K562 (cell line): ENCODE measurements at regions not wholly inside any gene's neighbourhood (a gene's known extent, or its start where the extent isn't known, plus 50 kb on each side); places are given as distances from the start of the nearest gene placed in this dataset.

Source experiments
- ATAC-seq: fragments of 200-7000 bp; cut with Tn5 transposase; 3 replicates; pipeline ENCODE4 v1.9.1; 2020; ENCODE audit warnings: moderate library complexity
- BruUV-seq: library from RNA; stranded (reverse); fragments of 400-500 nt; replicated peaks from 2 replicates; lab custom pipeline; 2021; lab: Mats Ljungman, UMichigan
- CTCF ChIA-PET: fragments of 300-600 bp; formaldehyde crosslinking; extraction: SDS; loops from one replicate; lab custom pipeline; 2021; ENCODE audit warnings: low intra/inter-chr PET ratio; lab: Yijun Ruan, JAX
- POLR2A ChIA-PET: fragments of 300-600, 350-650 bp; sonication (Branson Sonifier 250); formaldehyde crosslinking; extraction: SDS; loops from one replicate; lab custom pipeline; 2021; ENCODE audit warnings: antibody characterized with exemption, inconsistent platforms; lab: Yijun Ruan, JAX
- DNase-seq, 4 experiments: peaks; one replicate each; pipeline versions ENCODE4 v3.0.0 to v3.0.0-alpha.2; 2011 to 2018; ENCODE audit warnings: low spot score in 3 of 4, mixed read lengths in 3 of 4; ENCODE audit errors: extremely low read depth in 1 of 4
- FAIRE-seq: peaks from 2 replicates; lab custom pipeline; 2011; peaks lifted over from hg19 to GRCh38; lab: Jason Lieb, UNC
- H2AFZ ChIP-seq: 2 replicates; pipeline ENCODE4 v1.6.0; 2011; ENCODE audit warnings: low read depth, low read length, control low read depth, inconsistent platforms
- H3K27ac ChIP-seq: fragments of 200-600 bp; 3 replicates; pipeline ENCODE4 v1.8.0; 2011; ENCODE audit warnings: low read depth, mild to moderate bottlenecking, control low read depth, inconsistent platforms, low read length, moderate library complexity, mixed read lengths; ENCODE audit errors: extremely low read depth
- H3K27me3 ChIP-seq, 2 experiments: fragments of 300-600 bp in 1 of 2; 2 replicates in 1 of 2; 3 replicates in 1 of 2; pipeline versions ENCODE4 v1.6.0 to v1.8.0; 2011; ENCODE audit warnings: inconsistent platforms in 2 of 2, low read length in 2 of 2, mild to moderate bottlenecking in 1 of 2, mixed read lengths in 1 of 2, moderate library complexity in 1 of 2; ENCODE audit not compliant: control insufficient read depth in 2 of 2, insufficient read depth in 2 of 2
- H3K36me3 ChIP-seq: fragments of 300-600 bp; 3 replicates; pipeline ENCODE4 v1.8.0; 2011; ENCODE audit warnings: mild to moderate bottlenecking, low read length, inconsistent platforms; ENCODE audit not compliant: control insufficient read depth, insufficient read depth
- H3K4me1 ChIP-seq, 2 experiments: fragments of 200-600 bp in 1 of 2; replicated peaks in 1 of 2; 2 replicates in 1 of 2; 3 replicates in 1 of 2; pipeline versions ENCODE4 v1.5.1 to v1.8.0; 2011; ENCODE audit warnings: inconsistent platforms in 2 of 2, low read length in 2 of 2, mild to moderate bottlenecking in 1 of 2, mixed read lengths in 1 of 2, moderate library complexity in 1 of 2; ENCODE audit not compliant: control insufficient read depth in 2 of 2, insufficient read depth in 2 of 2
- H3K4me2 ChIP-seq: 2 replicates; pipeline ENCODE4 v1.6.1; 2011; ENCODE audit warnings: low read length, control low read depth, inconsistent platforms, mixed read lengths; ENCODE audit not compliant: insufficient read depth
- H3K4me3 ChIP-seq: fragments of 200-600 bp; sonication (generic), shearing (Covaris generic); 2 replicates; pipeline ENCODE4 v1.5.1; 2016; ENCODE audit warnings: control low read depth, inconsistent platforms
- H3K79me2 ChIP-seq: fragments of 200-600 bp; 3 replicates; pipeline ENCODE4 v1.8.0; 2011; ENCODE audit warnings: low read length, inconsistent platforms; ENCODE audit not compliant: control insufficient read depth, insufficient read depth
- H3K9ac ChIP-seq, 2 experiments: 2 replicates each; pipeline versions ENCODE4 v1.6.0 to v1.6.1; 2011; ENCODE audit warnings: low read depth in 2 of 2, low read length in 2 of 2, control low read depth in 1 of 2, inconsistent platforms in 1 of 2, mild to moderate bottlenecking in 1 of 2, mixed read lengths in 1 of 2; ENCODE audit not compliant: insufficient read depth in 1 of 2
- H3K9me1 ChIP-seq: one replicate; pipeline ENCODE4 v1.6.0; 2011; ENCODE audit warnings: inconsistent platforms, mild to moderate bottlenecking, low read length, moderate library complexity; ENCODE audit not compliant: control insufficient read depth, insufficient read depth
- H3K9me3 ChIP-seq: replicated peaks from 2 replicates; pipeline ENCODE4 v1.5.1; 2011; ENCODE audit warnings: low read depth, low read length, inconsistent platforms; ENCODE audit not compliant: control insufficient read depth, insufficient read depth
- H4K20me1 ChIP-seq: replicated peaks from 2 replicates; pipeline ENCODE4 v1.6.1; 2011; ENCODE audit warnings: low read length, inconsistent platforms, mixed read lengths; ENCODE audit not compliant: control insufficient read depth, insufficient read depth
- CREB1 ChIP-seq, 2 experiments: sonication (generic) in 1 of 2; formaldehyde crosslinking in 1 of 2; IDR thresholded peaks; 2 replicates each; pipeline versions ENCODE4 v1.6.1 to v1.8.0; 2012 to 2022; ENCODE audit warnings: inconsistent platforms in 1 of 2, mild to moderate bottlenecking in 1 of 2, missing genetic modification reagents in 1 of 2, moderate library complexity in 1 of 2
- EHMT2 ChIP-seq: fragments of 450-650 bp; IDR thresholded peaks from 2 replicates; pipeline ENCODE4 v1.6.1; 2018; ENCODE audit warnings: antibody characterized with exemption
- FOXJ2 ChIP-seq: fragments of 200-800 bp; sonication (Bioruptor generic); IDR thresholded peaks from 2 replicates; pipeline ENCODE4 v1.6.1; 2016; ENCODE audit warnings: missing genetic modification characterization, missing compliant biosample characterization
- GTF2A2 ChIP-seq: IDR thresholded peaks from 2 replicates; pipeline ENCODE4 v1.6.1; 2016; ENCODE audit warnings: mild to moderate bottlenecking, missing genetic modification characterization, missing compliant biosample characterization
- HCFC1 ChIP-seq: IDR thresholded peaks from 2 replicates; pipeline ENCODE4 v1.6.1; 2012; ENCODE audit warnings: low read depth, low read length, improper control_type of control experiment
- HDAC1 ChIP-seq, 2 experiments: fragments of 450-650 bp; IDR thresholded peaks; 2 replicates each; pipeline ENCODE4 v1.6.1; 2016 to 2017; ENCODE audit warnings: inconsistent platforms in 1 of 2, mild to moderate bottlenecking in 1 of 2, moderate library complexity in 1 of 2
- HIVEP1 ChIP-seq: fragments of 250-450 bp; sonication (Bioruptor Pico); IDR thresholded peaks from 2 replicates; pipeline ENCODE4 v1.4.0; 2020; ENCODE audit warnings: mild to moderate bottlenecking
- ILF3 ChIP-seq: fragments of 450-650 bp; IDR thresholded peaks from 2 replicates; pipeline ENCODE4 v1.6.1; 2018; ENCODE audit warnings: antibody characterized with exemption, mild to moderate bottlenecking, moderate library complexity, borderline replicate concordance
- MCM5 ChIP-seq: fragments of 450-650 bp; IDR thresholded peaks from 2 replicates; pipeline ENCODE4 v1.6.1; 2016; ENCODE audit warnings: low read depth
- MYBL2 ChIP-seq, 2 experiments: fragments of 450-650 bp in 1 of 2; sonication (generic) in 1 of 2; formaldehyde crosslinking in 1 of 2; IDR thresholded peaks; 2 replicates each; pipeline versions ENCODE4 v1.6.1 to v1.8.1; 2017 to 2022; ENCODE audit warnings: borderline replicate concordance in 1 of 2, inconsistent platforms in 1 of 2, low read depth in 1 of 2, mild to moderate bottlenecking in 1 of 2, missing genetic modification reagents in 1 of 2, moderate library complexity in 1 of 2
- NFXL1 ChIP-seq: fragments of 450-650 bp; formaldehyde crosslinking; IDR thresholded peaks from 2 replicates; pipeline ENCODE4 v1.4.0; 2021; ENCODE audit warnings: mild to moderate bottlenecking
- NR2C1 ChIP-seq, 2 experiments: fragments of 450-650 bp; IDR thresholded peaks; 2 replicates each; pipeline ENCODE4 v1.6.1; 2017; ENCODE audit warnings: mild to moderate bottlenecking in 2 of 2, antibody characterized with exemption in 1 of 2, inconsistent platforms in 1 of 2, missing compliant biosample characterization in 1 of 2, missing genetic modification characterization in 1 of 2
- WHSC1 ChIP-seq: IDR thresholded peaks from one replicate; pipeline ENCODE4 v1.6.1; 2012; ENCODE audit warnings: low read length, control low read depth, inconsistent platforms
- ZC3H8 ChIP-seq: fragments of 450-650 bp; IDR thresholded peaks from 2 replicates; pipeline ENCODE4 v1.6.1; 2017
- ZNF239 ChIP-seq: fragments of 250-450 bp; sonication (Bioruptor Pico); IDR thresholded peaks from 2 replicates; pipeline ENCODE4 v1.4.0; 2020; ENCODE audit warnings: mild to moderate bottlenecking
- ZNF57 ChIP-seq: fragments of 450-650 bp; formaldehyde crosslinking; IDR thresholded peaks from 2 replicates; pipeline ENCODE4 v1.4.0; 2020; ENCODE audit warnings: mild to moderate bottlenecking, moderate library complexity
- whole genome bisulfite sequencing: fragments of 100-300 bp; shearing (Covaris generic); methylation state at CpG from one replicate; pipeline ENCODE4 v1.1.6; 2016; ENCODE audit warnings: low coverage, mixed read lengths; ENCODE audit not compliant: insufficient coverage; ENCODE audit errors: missing lambda C conversion rate; 5-methylcytosine and 5-hydroxymethylcytosine counted together
- in situ Hi-C: fragments of 300-500 bp; cut with MboI; formaldehyde crosslinking; loops from 4 replicates; pipeline ENCODE4 v1.15.0; 2018; ENCODE audit warnings: inconsistent platforms, mixed read lengths
- intact Hi-C: fragments of 100-400 bp; cut with micrococcal nuclease; formaldehyde crosslinking; loops from 2 replicates; pipeline ENCODE4 v1.14.2; 2022

DNA sequence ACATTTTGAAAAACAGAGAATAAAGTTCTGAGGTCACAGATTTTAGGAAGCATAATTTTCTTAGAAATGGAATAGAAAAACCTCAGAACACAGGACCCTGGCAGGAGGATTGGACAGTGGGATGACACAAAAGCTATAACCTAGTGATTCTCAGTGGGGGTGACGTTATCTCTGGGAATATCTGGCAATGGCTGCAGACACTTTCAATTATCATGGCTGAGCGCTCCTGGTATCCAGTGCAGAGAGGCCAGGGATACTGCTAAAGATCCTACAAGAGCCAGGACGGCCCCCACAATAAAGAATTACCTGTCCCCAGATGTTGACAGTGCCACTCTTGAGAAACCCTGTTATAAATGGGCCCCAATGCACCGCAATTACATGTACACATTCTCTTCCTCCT lies 117.2 kb upstream of the SPRED2 start:
- no peak for DNase-seq
- intact Hi-C loops (loop anchor here (5.0 kb wide), 1 partner anchor 487 kb away; no protein-coding TSS in a partner anchor), in situ Hi-C loops (loop anchor here (5.0 kb wide), 1 partner anchor 287 kb away; no protein-coding TSS in a partner anchor)
- no peak overlapping the region for H2AFZ ChIP-seq
- no peaks in the 10 kb centered on the region for H3K27me3 ChIP-seq
- BruUV-seq: no TSS peak
- WGBS: 56% methylated on average over 4 of the region's 4 CpGs
- H3K4me3 ChIP-seq: no peak overlapping the region
- no peak overlapping the region for H3K4me2 ChIP-seq
- H3K79me2 ChIP-seq: no peaks in the 10 kb centered on the region
- CTCF ChIA-PET: no interaction called here
- FAIRE-seq: no peak
- no peaks in the 10 kb centered on the region for H3K9me1 ChIP-seq
- H3K9me3 ChIP-seq: no peaks in the 10 kb centered on the region
- H3K4me1 ChIP-seq: peaks cover 7 to 9% of the 10 kb centered on the region in 2 experiments; a peak in 4 of 5 replicates
- no peak overlapping the region for H3K27ac ChIP-seq
- no peak for ATAC-seq
- TF ChIP-seq NFXL1 (CRISPR knock-in tag): no peak
- no peak for TF ChIP-seq HIVEP1 (CRISPR knock-in tag)
- TF ChIP-seq HCFC1: no peak
- no peak for TF ChIP-seq HDAC1 (IDR thresholded peaks at IDR 0.05)
- TF ChIP-seq ZNF239: no peak
- no peak for TF ChIP-seq WHSC1
- TF ChIP-seq ZC3H8: no peak
- no peak for TF ChIP-seq FOXJ2 (tag)
- no peak for TF ChIP-seq EHMT2
- no peak for TF ChIP-seq MCM5
- no peak for TF ChIP-seq ILF3
- TF ChIP-seq ZNF57 (CRISPR knock-in tag): no peak
- TF ChIP-seq NR2C1 (IDR thresholded peaks at IDR 0.05): no peak
- TF ChIP-seq NR2C1 (tag; IDR thresholded peaks at IDR 0.05): no peak
- TF ChIP-seq MYBL2 (IDR thresholded peaks at IDR 0.05; ENCODE audit: low read depth): no peak
- no peak for TF ChIP-seq MYBL2 (CRISPR knock-in tag; IDR thresholded peaks at IDR 0.05; ENCODE audit: borderline replicate concordance)
- TF ChIP-seq GTF2A2: no peak
- no peak for TF ChIP-seq CREB1 (IDR thresholded peaks at IDR 0.05)
- TF ChIP-seq CREB1 (CRISPR knock-in tag; IDR thresholded peaks at IDR 0.05): no peak
- POLR2A ChIA-PET: interaction anchor here (1.2 to 3.1 kb wide), 2 partner anchors 9 to 122 kb away, joined by 3 to 14 read pairs; no protein-coding TSS in a partner anchor
- H3K36me3 ChIP-seq: no peaks in the 10 kb centered on the region
- H4K20me1 ChIP-seq: no peaks in the 10 kb centered on the region
- no peak overlapping the region for H3K9ac ChIP-seq
